ENCODE measurements at regions not wholly inside any gene's neighbourhood (a gene's known extent, or its start where the extent isn't known, plus 50 kb on each side); places are given as distances from the start of the nearest gene placed in this dataset.

GRCh38 chr6:43934183-43934802 lies 164.3 kb downstream of the VEGFA start:
- TF ChIP-seq, protein P1, sequence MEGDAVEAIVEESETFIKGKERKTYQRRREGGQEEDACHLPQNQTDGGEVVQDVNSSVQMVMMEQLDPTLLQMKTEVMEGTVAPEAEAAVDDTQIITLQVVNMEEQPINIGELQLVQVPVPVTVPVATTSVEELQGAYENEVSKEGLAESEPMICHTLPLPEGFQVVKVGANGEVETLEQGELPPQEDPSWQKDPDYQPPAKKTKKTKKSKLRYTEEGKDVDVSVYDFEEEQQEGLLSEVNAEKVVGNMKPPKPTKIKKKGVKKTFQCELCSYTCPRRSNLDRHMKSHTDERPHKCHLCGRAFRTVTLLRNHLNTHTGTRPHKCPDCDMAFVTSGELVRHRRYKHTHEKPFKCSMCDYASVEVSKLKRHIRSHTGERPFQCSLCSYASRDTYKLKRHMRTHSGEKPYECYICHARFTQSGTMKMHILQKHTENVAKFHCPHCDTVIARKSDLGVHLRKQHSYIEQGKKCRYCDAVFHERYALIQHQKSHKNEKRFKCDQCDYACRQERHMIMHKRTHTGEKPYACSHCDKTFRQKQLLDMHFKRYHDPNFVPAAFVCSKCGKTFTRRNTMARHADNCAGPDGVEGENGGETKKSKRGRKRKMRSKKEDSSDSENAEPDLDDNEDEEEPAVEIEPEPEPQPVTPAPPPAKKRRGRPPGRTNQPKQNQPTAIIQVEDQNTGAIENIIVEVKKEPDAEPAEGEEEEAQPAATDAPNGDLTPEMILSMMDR (conservative IDR thresholded peaks at IDR 0.05 in 1 of 2, IDR thresholded peaks at IDR 0.05 in 1 of 2; ENCODE audit: extremely low read depth in 1 of 2, insufficient read depth in 1 of 2, low read depth in 1 of 2, low read length in 2 of 2): no peak
- TF ChIP-seq EZH2 (IDR thresholded peaks at IDR 0.05; ENCODE audit: borderline replicate concordance, low read length): no peak
